ENCODE measurements at regions not wholly inside any gene's neighbourhood (a gene's known extent, or its start where the extent isn't known, plus 50 kb on each side); places are given as distances from the start of the nearest gene placed in this dataset.
A peak's percentile ranks its signal among the peaks of the same experiment; 100 is the strongest.

- DNase-seq (ENCODE audit: low spot score): no peak
Observed at GRCh38 chr5:160957312-160957861, 105.4 kb upstream of the ATP10B start.

- no peak for DNase-seq (ENCODE audit: low spot score)
Observed at GRCh38 chr5:160956051-160956450, 104.0 kb upstream of the ATP10B start.

DNA sequence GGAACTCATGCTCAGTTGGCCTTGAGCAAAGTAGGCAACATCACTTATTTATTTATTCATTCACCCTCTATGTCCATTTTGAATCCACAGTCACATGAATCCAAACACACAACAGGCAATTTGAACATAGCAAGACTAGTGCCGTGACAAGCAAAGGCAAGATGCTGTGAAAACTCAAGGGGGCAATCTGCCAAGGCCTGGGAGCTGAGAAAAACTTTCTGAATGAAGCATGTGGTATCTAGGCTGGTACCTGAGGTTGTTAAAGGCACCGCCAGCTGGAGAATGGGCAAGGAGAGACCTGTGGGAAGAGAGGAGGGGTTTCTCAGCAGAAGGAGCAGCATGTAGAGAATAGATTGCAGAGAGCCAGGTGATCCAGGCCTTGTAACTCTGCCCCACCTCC is 98.3 kb upstream of the ATP10B start:
- DNase-seq (ENCODE audit: low spot score): no peak

DNA sequence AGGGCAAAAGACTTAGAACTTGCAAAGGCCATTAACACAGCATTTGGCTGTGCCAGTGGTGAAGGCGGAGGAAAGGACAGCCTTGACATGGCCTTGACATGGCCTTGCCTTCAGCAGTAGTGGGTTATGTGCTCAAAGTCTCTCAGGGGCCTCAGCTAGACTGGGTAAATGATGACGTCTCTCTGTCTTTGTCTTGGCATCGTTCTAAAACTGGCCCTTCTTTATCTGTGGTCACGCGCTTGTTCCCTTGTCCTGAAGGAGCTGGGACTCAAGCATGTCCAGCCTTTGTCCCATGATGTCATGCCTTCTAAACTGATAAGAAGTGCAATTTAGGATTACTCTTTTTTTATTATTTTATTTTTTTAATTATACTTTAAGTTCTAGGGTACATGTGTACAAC is 88.7 kb upstream of the ATP10B start:
- DNase-seq (ENCODE audit: low spot score): no peak

DNA sequence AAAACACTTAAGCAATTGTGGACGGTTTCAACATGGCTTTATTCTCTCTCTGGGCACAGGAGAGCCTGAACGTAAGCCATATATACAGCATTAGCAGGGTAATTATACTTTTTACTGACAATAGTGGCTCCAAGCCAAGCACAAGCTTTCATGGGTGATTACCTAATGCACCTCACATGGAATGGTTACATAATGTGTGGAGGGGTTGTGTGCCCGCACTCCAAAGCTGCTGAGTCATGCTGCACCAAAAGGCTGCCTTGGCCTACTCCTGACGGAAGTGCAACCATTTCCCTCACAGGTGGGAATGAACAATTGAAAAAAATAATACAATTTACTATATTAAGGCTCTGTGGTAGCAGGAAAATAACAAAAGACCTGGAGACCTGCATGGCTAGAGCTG is 86.5 kb upstream of the ATP10B start:
- peak; percentile 78 for DNase-seq (ENCODE audit: low spot score)

DNA sequence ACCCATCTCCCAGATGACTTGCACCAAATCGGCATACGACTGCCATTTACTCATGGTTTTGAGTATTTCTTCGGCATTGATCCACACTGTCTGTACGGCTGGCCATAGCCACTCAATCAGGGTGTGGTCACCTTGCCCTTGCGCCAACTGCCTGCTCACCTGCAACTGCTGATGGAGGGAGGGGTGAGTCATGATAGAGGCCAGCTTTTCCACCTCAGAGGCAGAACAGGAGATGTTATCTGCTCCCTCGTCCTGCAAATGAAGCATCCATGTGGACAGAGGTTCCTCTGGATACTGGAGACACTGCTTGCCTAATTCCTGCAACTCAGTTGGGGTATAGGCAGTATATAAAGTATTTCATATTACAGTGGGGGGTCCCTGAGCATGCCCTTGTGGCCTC is 85.6 kb upstream of the ATP10B start:
- peak; percentile 42 for DNase-seq (ENCODE audit: low spot score)

DNA sequence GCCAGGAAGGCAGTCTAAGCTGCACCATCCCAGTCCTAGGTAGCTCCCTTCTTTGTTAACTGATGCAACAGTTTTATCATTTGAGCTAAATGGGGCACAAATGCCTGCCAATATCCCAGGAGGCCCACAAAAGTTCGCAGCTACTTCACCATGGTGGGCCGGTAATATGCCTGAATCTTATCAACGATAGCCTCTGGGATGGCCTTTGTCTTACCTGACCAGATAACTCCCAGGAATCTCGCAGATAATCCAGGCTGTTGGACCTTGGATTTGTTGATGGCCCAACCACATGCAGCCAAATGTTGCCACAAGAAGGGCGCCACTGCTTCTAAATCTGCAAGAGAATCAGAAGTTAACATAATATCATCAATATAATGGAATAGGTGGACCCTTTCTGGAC is 83.8 kb upstream of the ATP10B start:
- no peak for DNase-seq (ENCODE audit: low spot score)

- DNase-seq (ENCODE audit: low spot score): no peak
Observed at GRCh38 chr5:160931283-160931682, 79.3 kb upstream of the ATP10B start.

- peak; percentile 53 for DNase-seq (ENCODE audit: low spot score)
Observed at GRCh38 chr5:160930406-160930805, 78.4 kb upstream of the ATP10B start.

GRCh38 chr5:160929906-160930305 is 77.9 kb upstream of the ATP10B start:
- DNase-seq (ENCODE audit: low spot score): no peak

DNA sequence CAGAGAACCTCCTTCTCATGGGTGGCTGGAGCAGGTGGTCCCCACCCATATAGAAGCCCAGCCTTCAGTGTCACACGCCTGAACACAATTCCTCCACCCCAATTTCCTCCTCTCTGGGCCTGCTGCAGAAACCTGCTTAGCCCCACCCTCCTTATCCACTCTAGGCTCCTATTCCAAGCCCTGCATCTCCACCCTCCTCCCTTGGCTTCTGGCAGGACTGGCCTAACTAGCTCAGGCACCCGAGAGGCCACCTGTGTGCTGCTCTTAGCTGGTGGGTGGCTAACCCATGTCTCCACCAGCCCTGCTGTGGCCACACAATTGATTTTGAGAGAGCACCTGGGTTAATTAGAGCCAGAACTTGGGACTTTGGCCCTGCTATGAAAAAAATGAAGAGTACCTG is 77.3 kb upstream of the ATP10B start:
- peak; percentile 81 for DNase-seq (ENCODE audit: low spot score)

- peak; percentile 53 for DNase-seq (ENCODE audit: low spot score)
Observed at GRCh38 chr5:160926428-160926827, 74.4 kb upstream of the ATP10B start.

- peak; percentile 36 for DNase-seq (ENCODE audit: low spot score)
Observed at GRCh38 chr5:160925281-160925680, 73.3 kb upstream of the ATP10B start.

DNA sequence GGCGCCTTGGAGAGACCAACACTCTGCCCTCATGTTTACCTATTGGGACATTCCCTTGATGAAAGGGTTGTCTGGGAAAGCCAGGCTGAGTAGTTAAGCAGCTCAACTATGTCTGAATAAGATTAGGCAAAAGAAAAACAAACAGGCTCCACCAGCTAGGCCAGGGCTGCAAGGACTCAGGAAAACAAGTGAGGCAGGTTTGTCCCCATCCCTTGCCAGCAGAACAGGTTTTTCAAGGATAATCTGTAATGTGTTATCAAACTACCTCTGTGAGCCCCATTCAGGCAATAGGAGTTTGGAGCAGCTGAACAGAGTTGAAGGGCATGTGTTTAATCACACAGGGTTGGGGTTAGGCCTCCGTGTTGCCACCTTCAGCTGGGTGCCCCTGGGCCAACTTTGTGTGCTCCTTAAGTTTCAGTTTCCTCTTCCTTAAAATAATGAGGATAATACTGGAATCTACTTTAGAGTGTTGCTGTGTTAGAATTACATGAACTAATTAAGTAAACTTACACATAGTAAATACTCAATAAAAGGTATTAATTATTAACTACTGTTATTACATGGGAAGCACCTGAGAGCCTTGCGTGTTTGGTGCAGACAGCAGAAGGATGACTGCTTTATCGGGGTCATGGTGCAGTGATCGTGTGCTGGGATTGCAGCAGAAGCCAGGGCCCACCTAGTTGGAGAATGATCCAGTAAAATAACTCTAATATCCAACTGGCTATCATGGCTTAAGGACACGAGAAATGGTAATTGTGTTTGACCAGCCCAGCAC is 72.1 kb upstream of the ATP10B start:
- peak; percentile 91 for DNase-seq (ENCODE audit: low spot score)

- no peak for DNase-seq (ENCODE audit: low spot score)
Observed at GRCh38 chr5:160923411-160923810, 71.4 kb upstream of the ATP10B start.

DNA sequence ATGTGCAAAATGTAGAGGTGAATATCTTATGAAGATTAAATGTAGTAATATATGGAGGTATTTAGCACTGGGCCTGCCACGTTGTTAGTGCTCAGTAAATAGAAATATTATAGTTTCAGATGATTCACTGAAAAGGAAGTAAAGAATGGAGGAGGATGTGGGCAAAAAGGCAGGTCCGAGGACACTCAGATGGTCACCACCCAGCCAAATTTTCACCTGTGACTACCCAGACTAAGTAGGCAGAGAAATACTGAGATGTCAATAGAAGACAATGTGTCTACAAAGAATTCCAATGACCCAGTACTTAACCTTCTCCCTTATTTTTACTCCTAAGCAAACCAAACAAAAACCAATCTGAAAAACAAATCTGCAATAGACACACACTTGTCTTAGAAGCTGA is 70.3 kb upstream of the ATP10B start:
- no peak for DNase-seq (ENCODE audit: low spot score)

- DNase-seq (ENCODE audit: low spot score): no peak
Observed at GRCh38 chr5:160921423-160922285, 69.6 kb upstream of the ATP10B start.

DNA sequence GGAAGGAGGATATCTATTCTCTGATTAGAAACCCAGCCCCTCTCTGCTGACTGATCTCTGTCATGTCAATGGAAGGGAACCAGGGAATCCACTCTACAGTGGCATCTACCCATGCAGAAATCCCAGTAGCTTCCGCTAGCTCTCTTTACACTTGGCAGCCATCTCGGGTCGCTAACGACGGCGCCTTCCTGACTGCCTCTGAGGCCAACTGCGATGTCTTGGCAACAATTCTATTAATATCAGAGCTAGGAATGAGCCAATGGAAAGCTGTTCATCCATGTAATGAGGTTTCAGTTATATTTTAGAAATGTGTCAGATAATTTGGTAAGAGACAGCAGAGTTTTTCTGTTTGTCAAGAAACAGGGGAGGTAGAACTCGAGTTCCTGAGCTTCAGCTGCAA is 67.6 kb upstream of the ATP10B start:
- no peak for DNase-seq (ENCODE audit: low spot score)

DNA sequence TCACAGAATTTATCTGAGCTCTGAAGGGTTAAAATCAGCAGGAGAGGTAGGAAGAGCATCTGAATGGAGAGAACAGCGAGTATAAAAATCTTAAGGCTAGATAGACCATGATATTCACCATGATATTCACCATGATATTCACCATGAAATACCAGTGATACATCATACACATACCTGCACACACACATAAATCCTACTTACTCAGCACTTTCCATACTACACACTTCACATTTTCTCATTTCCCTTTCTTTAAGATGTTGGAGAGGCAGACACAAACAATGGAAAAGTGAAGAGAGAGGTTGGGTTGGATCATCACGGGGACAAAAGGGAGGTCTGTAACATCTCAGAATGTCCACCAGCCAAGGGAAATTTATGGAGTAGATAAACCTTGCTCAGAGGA is 66.4 kb upstream of the ATP10B start:
- DNase-seq (ENCODE audit: low spot score): no peak

- no peak for DNase-seq (ENCODE audit: low spot score)
Observed at GRCh38 chr5:160906090-160906489, 54.1 kb upstream of the ATP10B start.

GRCh38 chr5:160905285-160905684 is 53.3 kb upstream of the ATP10B start:
- no peak for DNase-seq (ENCODE audit: low spot score)

- DNase-seq (ENCODE audit: low spot score): no peak
Observed at GRCh38 chr5:160904591-160904990, 52.6 kb upstream of the ATP10B start.

GRCh38 chr5:160903551-160903950 is 51.5 kb upstream of the ATP10B start:
- no peak for DNase-seq (ENCODE audit: low spot score)

Data from mucosa of gallbladder (tissue), 1 donor.